ENCODE measurements at regions not wholly inside any gene's neighbourhood (a gene's known extent, or its start where the extent isn't known, plus 50 kb on each side); places are given as distances from the start of the nearest gene placed in this dataset.

GRCh38 chrX:3771766-3772165, 58.3 kb upstream of the PRKX start:
- H3K27me3 Mint-ChIP-seq, result no peaks in the 10 kb centered on the region
- DNase-seq, result no peak

GRCh38 chrX:3768881-3769280, 55.4 kb upstream of the PRKX start:
- no peaks in the 10 kb centered on the region for H3K27me3 Mint-ChIP-seq
- H3K9me3 ChIP-seq (ENCODE audit: control insufficient read depth, low read length, poor library complexity, severe bottlenecking), result no peaks in the 10 kb centered on the region
- no peaks in the 10 kb centered on the region for H3K4me1 Mint-ChIP-seq
- no peak overlapping the region for H3K4me3 Mint-ChIP-seq
- peaks cover 2% of the 10 kb centered on the region for H3K36me3 Mint-ChIP-seq (ENCODE audit: low read depth)
- ATAC-seq (no peak), DNase-seq (no peak)
- no peak overlapping the region for H3K27ac Mint-ChIP-seq

More at GRCh38 chrX:3771766-3772165, 58.3 kb upstream of the PRKX start:
- Mint-ChIP-seq H3K36me3 (ENCODE audit: low read depth) (no peaks in the 10 kb centered on the region), H3K27ac (no peak overlapping the region), H3K4me3 (no peak overlapping the region), H3K4me1 (peaks cover 2% of the 10 kb centered on the region)
- no peak for ATAC-seq
- no peaks in the 10 kb centered on the region for H3K9me3 ChIP-seq (ENCODE audit: control insufficient read depth, low read length, poor library complexity, severe bottlenecking)
